GM12873 (cell line): ENCODE measurements at regions not wholly inside any gene's neighbourhood (a gene's known extent, or its start where the extent isn't known, plus 50 kb on each side); places are given as distances from the start of the nearest gene placed in this dataset.

ENCODE experiments used
- CTCF ChIP-seq: IDR thresholded peaks from 2 replicates; pipeline ENCODE4 v1.5.1; 2012; ENCODE audit warnings: low read depth, mild to moderate bottlenecking, moderate library complexity, low read length, control low read depth; ENCODE audit not compliant: insufficient read depth; ENCODE audit errors: missing control alignments

- no peak for TF ChIP-seq CTCF
These were observed 343.7 kb downstream of the PTEN start for GRCh38 chr10:88207121-88207546.

GRCh38 chr10:88209231-88209630 is 345.8 kb downstream of the PTEN start:
- no peak for TF ChIP-seq CTCF

GRCh38 chr10:88209837-88210561 is 346.6 kb downstream of the PTEN start:
- TF ChIP-seq CTCF: no peak

- no peak for TF ChIP-seq CTCF
These were observed 347.8 kb downstream of the PTEN start for GRCh38 chr10:88211230-88211629.

- no peak for TF ChIP-seq CTCF
These were observed 348.6 kb downstream of the PTEN start for GRCh38 chr10:88212069-88212468.

GRCh38 chr10:88213065-88213605 is 349.7 kb downstream of the PTEN start:
- no peak for TF ChIP-seq CTCF

GRCh38 chr10:88216976-88217375 is 353.6 kb downstream of the PTEN start:
- TF ChIP-seq CTCF: no peak
